ENCODE measurements at regions not wholly inside any gene's neighbourhood (a gene's known extent, or its start where the extent isn't known, plus 50 kb on each side); places are given as distances from the start of the nearest gene placed in this dataset.

DNA sequence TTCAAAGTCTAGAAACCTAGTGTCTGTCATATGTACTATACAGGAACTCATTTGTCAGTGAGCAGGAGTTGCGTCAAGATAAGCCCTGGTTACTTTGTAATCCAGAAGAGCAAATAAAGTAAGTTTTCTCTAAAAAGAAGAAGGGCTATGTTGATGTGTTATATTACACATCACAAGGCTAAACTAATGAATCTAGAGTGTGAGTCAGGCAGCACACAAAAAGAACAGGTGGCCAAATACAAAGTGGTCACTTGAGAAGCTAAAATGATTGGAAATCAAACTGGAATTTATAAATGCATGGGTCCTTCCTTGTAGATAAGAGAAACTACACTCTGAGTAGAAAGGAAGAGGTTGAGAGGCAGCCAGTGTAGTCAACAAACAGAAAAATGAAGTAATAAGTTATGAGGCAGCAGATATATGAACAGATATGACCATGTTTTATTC, 771.6 kb downstream of the DIPK2A start:
- TF ChIP-seq, protein P1, sequence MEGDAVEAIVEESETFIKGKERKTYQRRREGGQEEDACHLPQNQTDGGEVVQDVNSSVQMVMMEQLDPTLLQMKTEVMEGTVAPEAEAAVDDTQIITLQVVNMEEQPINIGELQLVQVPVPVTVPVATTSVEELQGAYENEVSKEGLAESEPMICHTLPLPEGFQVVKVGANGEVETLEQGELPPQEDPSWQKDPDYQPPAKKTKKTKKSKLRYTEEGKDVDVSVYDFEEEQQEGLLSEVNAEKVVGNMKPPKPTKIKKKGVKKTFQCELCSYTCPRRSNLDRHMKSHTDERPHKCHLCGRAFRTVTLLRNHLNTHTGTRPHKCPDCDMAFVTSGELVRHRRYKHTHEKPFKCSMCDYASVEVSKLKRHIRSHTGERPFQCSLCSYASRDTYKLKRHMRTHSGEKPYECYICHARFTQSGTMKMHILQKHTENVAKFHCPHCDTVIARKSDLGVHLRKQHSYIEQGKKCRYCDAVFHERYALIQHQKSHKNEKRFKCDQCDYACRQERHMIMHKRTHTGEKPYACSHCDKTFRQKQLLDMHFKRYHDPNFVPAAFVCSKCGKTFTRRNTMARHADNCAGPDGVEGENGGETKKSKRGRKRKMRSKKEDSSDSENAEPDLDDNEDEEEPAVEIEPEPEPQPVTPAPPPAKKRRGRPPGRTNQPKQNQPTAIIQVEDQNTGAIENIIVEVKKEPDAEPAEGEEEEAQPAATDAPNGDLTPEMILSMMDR (IDR thresholded peaks at IDR 0.05): no peak
- TF ChIP-seq POLR2A (IDR thresholded peaks at IDR 0.05): no peak

Data from body of pancreas (tissue), 4 donors.